ENCODE measurements at regions not wholly inside any gene's neighbourhood (a gene's known extent, or its start where the extent isn't known, plus 50 kb on each side); places are given as distances from the start of the nearest gene placed in this dataset.

DNA sequence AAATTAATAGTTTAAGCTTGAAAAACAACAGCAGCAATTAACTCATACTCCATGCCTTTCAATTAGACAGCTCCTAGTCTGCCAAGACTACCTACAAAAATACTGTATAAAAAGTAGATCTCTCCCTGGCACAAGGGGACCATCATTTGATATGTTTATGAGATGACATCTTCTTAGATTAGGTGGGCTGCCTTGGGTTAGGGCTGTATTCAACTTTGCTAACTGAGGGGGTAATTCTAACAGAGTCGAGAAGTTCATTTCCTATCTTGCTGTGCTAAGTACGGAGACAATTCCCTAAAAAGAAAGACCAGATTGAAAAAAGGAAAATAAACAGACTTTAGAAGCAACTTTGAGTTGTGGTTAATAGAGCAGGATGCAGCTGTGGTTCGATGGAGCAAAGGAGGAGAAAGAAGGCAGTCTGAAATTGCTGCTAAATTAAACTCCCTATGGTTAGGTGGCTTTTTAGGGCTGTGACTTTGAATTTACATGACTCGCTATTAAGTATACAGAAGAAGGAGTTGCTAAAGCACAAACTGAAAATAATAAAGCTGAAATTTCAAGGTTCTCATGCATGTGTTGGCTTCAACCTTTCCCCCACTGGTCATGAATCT, 75.4 kb downstream of the CDC7 start:
- DNase-seq = no peak

DNA sequence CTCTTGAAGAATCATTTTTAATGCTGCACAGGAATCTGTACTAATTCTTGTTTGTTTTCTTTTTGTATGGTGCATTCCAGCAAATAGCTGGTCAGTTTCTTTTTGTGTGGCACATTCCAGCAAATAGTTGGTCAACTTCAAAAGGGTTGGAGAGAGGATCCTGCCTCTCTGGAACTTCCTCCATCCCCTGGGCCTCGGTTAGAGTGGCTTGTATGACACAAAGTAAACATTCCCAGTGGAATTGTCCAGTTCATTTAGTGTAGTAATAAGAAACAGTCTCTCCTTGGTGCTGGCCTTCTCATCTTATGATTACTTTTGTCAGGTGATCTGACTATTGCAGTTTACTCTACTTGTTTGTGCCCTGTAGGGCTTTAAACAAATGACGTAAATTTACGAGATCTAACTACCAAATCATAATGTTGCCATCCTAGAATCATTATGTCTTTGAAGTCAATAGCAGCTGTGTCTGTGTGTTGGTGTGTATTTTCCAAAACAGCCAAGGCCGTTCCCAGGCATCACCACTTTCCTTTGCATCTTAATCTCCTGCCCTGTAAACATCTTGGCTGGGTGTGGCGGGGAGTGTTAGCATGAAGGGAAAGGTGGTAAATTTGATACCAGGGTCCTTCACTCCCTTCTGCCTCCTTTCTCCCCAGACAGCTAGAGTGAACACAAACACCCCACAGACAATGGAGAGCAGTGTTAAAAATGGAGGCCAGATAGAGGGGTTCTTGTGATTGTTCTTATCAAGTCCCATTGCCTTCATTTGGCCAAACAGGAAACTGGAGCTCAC, 77.9 kb downstream of the CDC7 start:
- no peak for DNase-seq

DNA sequence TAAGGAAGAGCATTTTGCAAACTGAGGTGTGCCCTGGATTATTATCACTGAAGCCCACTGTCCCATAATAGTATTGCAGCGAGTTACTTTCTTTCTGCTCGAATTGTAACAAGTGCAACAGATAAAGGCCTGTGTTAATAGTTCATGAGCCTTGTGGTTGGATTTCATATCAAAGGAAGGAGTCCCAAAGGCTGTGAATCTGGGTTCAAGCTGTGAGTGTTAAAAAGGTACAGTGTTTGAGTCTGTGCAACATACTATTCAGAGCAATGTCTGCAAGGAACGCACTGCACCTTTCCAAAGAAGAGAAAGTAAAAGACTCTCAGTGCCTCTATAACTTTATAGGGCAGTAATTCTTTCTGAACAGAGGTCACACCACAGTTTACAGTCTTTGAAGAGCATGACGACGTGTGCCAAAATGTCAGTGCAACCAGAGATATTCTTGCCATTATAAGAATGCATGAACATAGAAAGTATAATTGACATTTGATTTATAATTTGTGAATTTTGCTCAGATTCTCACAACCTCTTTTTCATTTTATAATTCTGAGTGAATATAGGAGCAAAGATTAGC, 79.1 kb downstream of the CDC7 start:
- no peak for DNase-seq

- DNase-seq = peak; percentile 44
Observed at GRCh38 chr1:91582431-91582921, 81.8 kb downstream of the CDC7 start.

DNA sequence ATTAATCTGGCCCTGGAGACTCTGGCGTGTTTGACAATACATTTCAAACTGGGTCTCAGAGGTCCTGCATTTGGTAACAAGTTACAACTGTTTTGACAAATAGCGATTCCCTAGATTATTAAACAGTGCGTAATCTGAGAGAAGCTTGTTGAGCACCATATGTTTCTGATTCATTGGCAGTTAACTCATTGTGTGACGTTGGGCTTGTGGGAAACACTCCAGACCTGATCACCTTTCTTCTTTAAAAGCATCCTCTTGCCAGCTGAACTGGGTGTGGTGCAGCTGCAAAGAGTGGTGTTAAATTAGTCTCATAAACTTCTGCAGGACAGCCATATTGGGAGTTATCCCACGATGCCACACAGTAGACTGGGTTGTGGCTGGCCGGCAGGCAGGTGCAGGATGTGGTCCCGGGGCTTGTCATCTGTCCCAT, 82.7 kb downstream of the CDC7 start:
- peak; percentile 42 for DNase-seq

- no peak for DNase-seq
Observed at GRCh38 chr1:91584309-91584708, 83.7 kb downstream of the CDC7 start.

DNA sequence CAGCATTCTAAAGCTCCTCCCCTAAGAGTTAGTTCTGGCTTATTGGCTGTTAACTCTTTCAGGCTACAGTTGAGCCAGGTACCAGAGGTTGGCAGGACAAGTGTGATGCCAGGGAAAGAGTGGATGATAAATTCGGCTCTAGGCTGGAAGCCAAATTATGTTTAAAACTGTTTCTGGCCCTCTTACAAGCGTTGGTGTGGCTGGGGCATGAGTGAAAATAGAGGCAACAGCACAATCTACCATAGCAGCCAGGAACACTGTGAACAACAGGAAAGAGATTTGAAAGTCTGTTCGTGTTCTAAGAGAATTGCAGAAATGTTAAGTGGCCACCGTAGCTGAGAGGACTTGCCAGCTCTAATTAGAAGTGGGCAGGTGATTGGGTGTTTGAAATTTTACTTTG, 84.2 kb downstream of the CDC7 start:
- DNase-seq = no peak

GRCh38 chr1:91585502-91585901, 84.9 kb downstream of the CDC7 start:
- DNase-seq = no peak

GRCh38 chr1:91585982-91586381, 85.3 kb downstream of the CDC7 start:
- no peak for DNase-seq

GRCh38 chr1:91589437-91589836, 88.8 kb downstream of the CDC7 start:
- DNase-seq = no peak

GRCh38 chr1:91591175-91591974, 90.7 kb downstream of the CDC7 start:
- DNase-seq = no peak

DNA sequence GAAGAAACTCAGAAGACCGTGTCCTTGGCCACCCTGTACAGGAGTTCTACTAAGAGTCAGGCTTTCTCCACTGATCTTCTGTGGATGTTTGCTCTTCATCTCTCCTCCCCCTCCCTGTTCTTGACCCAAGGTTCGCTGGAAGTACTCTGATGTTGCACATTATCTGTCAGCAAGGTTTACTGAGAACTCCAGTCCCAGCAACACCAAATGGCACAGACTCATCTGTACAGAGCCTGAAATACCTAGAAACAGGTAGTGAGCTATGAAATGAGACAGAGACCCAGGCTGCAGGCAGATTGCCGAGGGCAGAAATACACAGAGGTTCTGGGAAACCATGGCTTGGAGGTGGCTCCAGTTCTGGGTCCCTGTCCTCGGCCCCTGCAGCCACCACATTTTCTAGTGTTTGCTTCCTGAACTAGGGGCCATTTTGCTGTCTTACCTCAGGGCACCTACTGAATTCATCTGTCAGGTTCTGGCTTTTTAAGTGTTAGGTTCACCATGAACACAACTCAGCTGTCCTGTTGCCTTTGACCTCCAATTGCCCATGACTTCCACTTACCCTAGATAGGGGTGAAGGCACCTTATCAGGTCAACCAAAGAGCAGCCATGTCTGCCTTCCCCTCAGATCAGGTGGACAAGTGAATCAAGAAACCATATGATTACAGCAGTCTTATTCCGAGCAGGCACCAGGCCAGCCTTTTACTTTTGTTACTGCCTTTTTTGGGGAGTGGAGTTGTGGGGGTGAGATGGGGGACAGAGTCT, 92.2 kb downstream of the CDC7 start:
- DNase-seq = no peak

GRCh38 chr1:91594383-91595055, 93.9 kb downstream of the CDC7 start:
- no peak for DNase-seq

DNA sequence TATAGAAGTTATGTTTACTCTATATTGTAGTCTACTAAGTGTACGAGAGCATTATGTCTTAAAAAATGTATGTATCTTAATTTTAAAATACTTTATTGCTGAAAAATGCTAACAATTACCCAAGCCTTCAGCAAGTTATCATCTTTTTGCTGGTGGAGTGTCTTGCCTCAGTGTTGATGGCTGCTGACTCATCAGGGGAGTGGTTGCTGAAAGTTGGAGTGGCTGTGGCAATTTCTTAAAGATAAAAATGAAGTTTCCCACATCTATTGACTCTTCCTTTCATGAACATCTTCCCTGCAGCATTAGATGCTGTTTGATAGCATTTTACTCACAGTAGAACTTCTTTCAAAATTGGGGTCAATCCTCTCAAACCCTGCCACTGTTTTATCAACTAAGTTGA, 95.8 kb downstream of the CDC7 start:
- no peak for DNase-seq

- no peak for DNase-seq
Observed at GRCh38 chr1:91597215-91597614, 96.6 kb downstream of the CDC7 start.

DNA sequence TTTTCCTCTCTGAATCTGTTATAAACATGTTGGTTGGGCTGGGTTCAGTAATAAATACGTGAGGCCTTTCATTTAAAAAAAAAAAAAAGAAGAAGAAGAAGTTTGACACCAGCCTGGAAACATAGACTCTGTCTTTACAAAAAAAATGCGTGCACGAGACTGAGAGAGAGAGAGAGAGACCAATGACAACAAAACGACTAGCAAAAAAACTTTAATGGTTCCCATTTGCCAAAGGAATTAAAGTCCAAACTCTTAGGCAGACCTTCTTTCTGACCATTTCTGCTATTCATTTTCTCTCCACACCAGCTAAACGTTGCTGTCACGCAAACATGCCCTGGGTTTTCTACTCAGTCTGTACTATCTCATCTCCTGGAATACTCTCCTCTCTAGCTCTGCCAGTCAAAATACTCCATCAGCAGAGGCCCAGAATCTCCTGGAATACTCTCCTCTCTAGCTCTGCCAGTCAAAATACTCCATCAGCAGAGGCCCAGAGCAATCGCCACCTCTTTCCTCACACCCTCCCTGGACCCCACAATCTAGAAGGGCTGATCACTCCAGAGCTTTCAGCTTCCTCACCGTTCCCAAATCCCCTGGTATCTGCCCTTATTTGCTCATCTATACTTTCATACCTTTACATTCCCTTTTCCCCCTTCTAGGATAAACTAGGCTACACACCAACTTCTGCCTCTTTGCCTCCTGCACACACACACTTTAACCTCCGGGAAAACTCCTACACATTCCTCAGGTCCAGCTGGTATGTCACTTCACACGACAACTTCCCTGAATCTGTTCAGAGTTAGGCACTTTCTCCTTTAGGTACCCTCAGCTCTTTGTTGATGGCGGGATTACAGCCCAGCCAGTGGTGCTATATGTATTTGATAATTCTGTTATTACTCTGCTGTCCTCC, 100.0 kb downstream of the CDC7 start:
- DNase-seq = no peak

GRCh38 chr1:91601554-91602376, 101.1 kb downstream of the CDC7 start:
- DNase-seq = no peak

DNA sequence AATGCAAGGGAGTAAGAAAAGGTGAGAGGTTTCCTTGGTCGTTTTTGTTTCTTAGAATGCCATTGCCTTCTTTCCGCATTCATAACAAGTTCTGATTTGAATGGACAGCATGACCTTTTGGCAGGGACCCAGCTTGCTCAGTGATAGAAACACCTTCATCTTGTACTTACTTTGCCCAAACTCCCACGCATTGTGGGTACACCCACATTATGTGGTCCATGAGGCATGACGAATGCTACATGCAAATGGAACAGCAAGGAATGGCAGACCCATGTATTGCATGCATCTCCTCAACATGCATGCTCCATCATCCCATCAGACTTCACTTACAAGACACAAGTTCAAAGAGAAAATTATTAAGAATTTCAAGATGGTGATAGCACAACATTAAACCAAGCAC, 102.8 kb downstream of the CDC7 start:
- no peak for DNase-seq

GRCh38 chr1:91604632-91605031, 104.0 kb downstream of the CDC7 start:
- peak; percentile 35 for DNase-seq

GRCh38 chr1:91605566-91605965, 104.9 kb downstream of the CDC7 start:
- no peak for DNase-seq
